NOMO-1 (cell line): ENCODE measurements at regions not wholly inside any gene's neighbourhood (a gene's known extent, or its start where the extent isn't known, plus 50 kb on each side); places are given as distances from the start of the nearest gene placed in this dataset.
"Not testable (repeated sequence)": the region's sequence is repeated elsewhere in the genome, so short reads cannot be mapped to it uniquely, and the experiment has no call there.

Experiments used
- DNase-seq, 2 experiments: peaks; one replicate each; lab custom pipeline; 2025; ENCODE audit not compliant: unreplicated experiment in 2 of 2; lab: John Stamatoyannopoulos, UW

GRCh38 chr15:44817797-44818196 is 81.5 kb downstream of the TRIM69 start:
- not testable (repeated sequence) for DNase-seq

GRCh38 chr15:44819331-44819987 is 83.1 kb downstream of the TRIM69 start:
- DNase-seq: not testable (repeated sequence)

GRCh38 chr15:44820535-44820934 is 84.2 kb downstream of the TRIM69 start:
- DNase-seq: not testable (repeated sequence)

GRCh38 chr15:44820967-44821366 is 84.6 kb downstream of the TRIM69 start:
- not testable (repeated sequence) for DNase-seq

- not testable (repeated sequence) for DNase-seq
Measured at GRCh38 chr15:44824277-44825145, 88.2 kb downstream of the TRIM69 start.

- not testable (repeated sequence) for DNase-seq
Measured at GRCh38 chr15:44826583-44826982, 90.3 kb downstream of the TRIM69 start.

- DNase-seq: not testable (repeated sequence)
Measured at GRCh38 chr15:44828229-44828914, 92.0 kb downstream of the TRIM69 start.

- not testable (repeated sequence) for DNase-seq
Measured at GRCh38 chr15:44829150-44829549, 92.8 kb downstream of the TRIM69 start.

GRCh38 chr15:44830692-44831408 is 94.5 kb downstream of the TRIM69 start:
- DNase-seq: not testable (repeated sequence)

- not testable (repeated sequence) for DNase-seq
Measured at GRCh38 chr15:44831409-44831741, 95.0 kb downstream of the TRIM69 start.

- DNase-seq: not testable (repeated sequence)
Measured at GRCh38 chr15:44832133-44832532, 95.8 kb downstream of the TRIM69 start.

- DNase-seq: not testable (repeated sequence)
Measured at GRCh38 chr15:44833081-44833480, 96.8 kb downstream of the TRIM69 start.

GRCh38 chr15:44833761-44834160 is 97.4 kb downstream of the TRIM69 start:
- not testable (repeated sequence) for DNase-seq

GRCh38 chr15:44835082-44835481 is 98.8 kb downstream of the TRIM69 start:
- not testable (repeated sequence) for DNase-seq

GRCh38 chr15:44836094-44836493 is 99.8 kb downstream of the TRIM69 start:
- DNase-seq: no peak

GRCh38 chr15:44838929-44839328 is 102.6 kb downstream of the TRIM69 start:
- DNase-seq: not testable (repeated sequence)

- not testable (repeated sequence) for DNase-seq
Measured at GRCh38 chr15:44841762-44842161, 105.4 kb downstream of the TRIM69 start.

- not testable (repeated sequence) for DNase-seq
Measured at GRCh38 chr15:44842883-44843282, 106.6 kb downstream of the TRIM69 start.

GRCh38 chr15:44844936-44845335 is 108.6 kb downstream of the TRIM69 start:
- not testable (repeated sequence) for DNase-seq

- DNase-seq: not testable (repeated sequence)
Measured at GRCh38 chr15:44846156-44846555, 109.8 kb downstream of the TRIM69 start.

- not testable (repeated sequence) for DNase-seq
Measured at GRCh38 chr15:44847555-44847954, 108.9 kb upstream of the TERB2 start.
